ENCODE measurements at regions not wholly inside any gene's neighbourhood (a gene's known extent, or its start where the extent isn't known, plus 50 kb on each side); places are given as distances from the start of the nearest gene placed in this dataset.

- DNase-seq (ENCODE audit: low spot score): no peak
Observed at GRCh38 chr3:178260887-178261565, 275.2 kb upstream of the KCNMB2 start.

DNA sequence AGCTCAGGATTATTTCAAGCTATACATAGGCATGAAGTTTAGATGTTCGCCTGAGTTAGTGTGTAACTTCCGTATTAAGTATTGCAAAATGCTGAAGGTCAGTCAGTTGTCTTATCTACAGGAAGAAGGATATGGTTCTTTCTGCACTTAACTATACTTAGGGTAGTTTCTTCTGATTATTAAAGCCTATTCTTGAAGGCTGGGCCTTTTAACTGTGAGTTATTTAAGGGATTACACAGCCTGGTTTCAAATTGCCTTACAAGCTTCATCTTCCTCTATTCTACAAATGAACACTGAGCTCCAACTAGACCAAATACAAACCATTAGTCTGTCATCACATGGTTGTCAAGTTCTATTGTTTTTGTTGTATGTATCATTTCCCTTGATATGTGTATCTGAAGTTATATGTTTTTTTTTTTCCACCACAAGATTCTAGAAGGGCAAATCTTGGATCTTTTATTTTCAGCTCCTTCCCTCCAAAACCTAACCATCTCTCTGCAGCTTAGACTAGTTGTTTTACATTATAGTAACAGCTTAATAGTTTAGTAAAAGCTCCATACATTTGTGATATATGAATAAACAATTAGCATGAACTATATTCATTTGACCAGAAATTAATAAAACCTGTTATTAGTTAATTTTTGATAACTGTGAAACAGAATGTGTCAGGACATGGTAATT lies 272.9 kb upstream of the KCNMB2 start:
- no peak for DNase-seq (ENCODE audit: low spot score)

- no peak for DNase-seq (ENCODE audit: low spot score)
Observed at GRCh38 chr3:178267158-178267844, 268.9 kb upstream of the KCNMB2 start.

DNA sequence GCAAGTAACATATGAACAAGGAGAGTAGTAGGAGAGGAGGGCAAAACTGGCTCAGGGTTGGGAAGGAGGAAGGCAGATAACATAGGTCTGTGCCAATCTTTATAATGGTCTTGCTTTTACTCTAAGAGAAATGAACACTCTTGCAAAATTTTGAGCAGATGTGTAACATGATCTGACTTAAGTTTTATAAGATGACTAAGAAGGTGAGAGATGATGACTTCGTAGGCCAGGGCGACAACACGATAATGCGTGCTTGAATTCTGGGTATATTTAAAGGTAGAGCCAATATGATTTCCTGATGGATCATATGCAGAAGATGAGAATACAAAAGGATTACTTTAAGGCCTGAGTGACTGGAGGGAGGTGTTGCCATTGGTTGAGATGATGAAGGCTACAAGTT lies 265.4 kb upstream of the KCNMB2 start:
- DNase-seq (ENCODE audit: low spot score): no peak

GRCh38 chr3:178271740-178272387 lies 264.4 kb upstream of the KCNMB2 start:
- no peak for DNase-seq (ENCODE audit: low spot score)

DNA sequence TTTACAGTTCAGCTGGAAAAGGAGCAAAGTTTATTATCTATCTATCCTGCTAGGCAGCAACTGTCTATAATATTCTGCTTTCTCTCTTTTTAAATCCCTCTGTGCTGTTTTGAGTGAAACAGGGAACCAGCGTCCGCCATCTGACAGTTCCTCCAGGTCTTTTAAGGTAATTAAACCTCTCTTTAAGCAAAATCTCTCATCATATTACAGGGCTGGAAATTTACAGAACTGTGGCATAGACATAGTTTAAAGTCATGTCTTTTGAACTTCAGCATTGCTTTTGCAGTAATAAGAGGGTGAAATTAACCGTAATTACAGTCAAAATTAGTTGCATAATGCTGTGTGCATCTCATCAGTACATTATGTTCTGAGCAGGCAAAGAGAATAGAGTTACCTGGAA lies 263.4 kb upstream of the KCNMB2 start:
- DNase-seq (ENCODE audit: low spot score): no peak

- no peak for DNase-seq (ENCODE audit: low spot score)
Observed at GRCh38 chr3:178274711-178275110, 261.5 kb upstream of the KCNMB2 start.

DNA sequence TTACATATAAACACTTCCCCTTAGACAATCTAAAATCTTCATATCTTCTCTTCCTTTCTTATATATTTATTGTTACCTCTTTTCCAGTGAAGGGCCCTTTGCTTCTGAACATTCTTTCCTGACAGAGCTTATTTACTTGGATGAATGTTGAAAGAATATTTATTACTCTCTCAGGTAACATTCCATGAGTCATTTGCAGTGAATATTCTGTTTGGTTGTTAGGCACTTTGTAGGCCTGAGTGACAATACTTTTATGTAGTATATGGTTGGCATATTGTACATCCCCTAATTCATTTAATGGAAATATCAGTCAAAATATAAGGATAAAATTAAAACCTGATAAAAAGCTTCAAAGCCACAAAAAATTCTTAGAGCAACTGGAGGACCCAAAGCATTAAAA lies 260.9 kb upstream of the KCNMB2 start:
- no peak for DNase-seq (ENCODE audit: low spot score)

- DNase-seq (ENCODE audit: low spot score): no peak
Observed at GRCh38 chr3:178275793-178276192, 260.4 kb upstream of the KCNMB2 start.

DNA sequence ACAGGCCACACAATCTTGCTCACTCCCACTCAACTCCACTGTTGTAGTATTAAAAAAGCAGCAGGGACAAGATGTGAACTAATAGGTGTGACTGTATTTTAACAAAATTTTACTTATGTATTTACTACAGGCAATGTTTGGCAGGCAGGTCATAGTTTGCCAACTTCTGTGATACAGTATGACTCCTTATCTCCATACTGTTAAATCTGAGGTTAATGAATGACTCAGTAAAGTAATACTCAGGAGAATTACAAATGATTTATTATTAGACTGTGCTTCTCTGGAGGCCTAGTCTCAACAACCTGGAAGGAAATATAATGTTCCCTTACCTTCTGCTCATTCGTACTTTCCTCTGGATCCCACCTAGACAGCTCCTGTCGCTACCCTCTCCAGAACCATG lies 258.6 kb upstream of the KCNMB2 start:
- no peak for DNase-seq (ENCODE audit: low spot score)

DNA sequence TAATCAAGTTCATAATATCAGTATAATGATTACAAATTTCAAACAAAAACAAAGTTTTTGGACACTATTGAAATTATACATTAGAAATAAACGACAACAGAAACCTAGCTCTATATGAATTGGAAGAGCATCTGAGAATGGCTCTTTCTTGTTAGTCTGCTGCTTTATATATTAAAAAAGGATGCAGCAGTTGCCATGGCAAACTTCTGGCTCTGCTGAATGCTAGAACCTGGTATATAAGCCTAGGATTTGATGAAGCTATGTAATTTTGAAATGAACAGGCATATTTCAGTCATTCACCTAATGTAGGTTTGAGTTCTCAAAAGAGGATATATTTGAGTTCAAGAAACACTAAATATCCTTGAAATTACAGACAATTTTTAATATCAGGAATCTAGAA lies 252.7 kb upstream of the KCNMB2 start:
- DNase-seq (ENCODE audit: low spot score): no peak

DNA sequence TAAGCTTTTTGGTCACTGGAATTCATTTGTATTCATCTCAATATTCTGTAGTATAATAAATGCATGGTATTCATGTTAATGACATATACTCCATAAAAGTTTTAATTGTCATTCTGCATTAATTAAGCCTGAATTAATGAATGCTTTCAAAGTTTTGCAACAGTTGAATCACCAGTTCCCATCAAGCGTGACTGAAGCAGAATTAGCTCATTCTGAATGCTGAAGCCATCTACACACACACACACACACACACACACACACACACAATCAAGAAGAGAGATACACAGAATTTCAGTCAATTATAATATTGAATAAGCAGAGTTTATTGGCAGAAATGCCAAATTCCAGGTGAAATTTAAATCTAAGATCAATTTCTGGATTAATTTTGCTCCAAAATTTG lies 252.1 kb upstream of the KCNMB2 start:
- no peak for DNase-seq (ENCODE audit: low spot score)

DNA sequence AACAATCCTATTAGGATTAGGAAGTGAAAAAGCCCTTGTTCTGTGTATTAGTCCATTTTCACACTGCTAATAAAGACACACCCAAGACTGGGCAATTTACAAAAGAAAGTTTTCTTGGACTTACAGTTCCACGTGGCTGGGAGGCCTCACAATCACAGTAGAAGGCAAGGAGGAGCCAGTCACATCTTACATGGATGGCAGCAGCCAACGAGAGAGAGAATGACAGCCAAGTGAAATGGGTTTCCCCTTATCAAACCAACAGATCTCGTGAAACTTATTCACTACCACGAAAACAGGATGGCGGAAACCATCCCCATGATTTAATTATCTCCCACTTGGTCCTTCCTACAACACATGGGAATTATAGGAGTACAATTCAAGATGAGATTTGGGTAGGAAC lies 248.2 kb upstream of the KCNMB2 start:
- no peak for DNase-seq (ENCODE audit: low spot score)

- no peak for DNase-seq (ENCODE audit: low spot score)
Observed at GRCh38 chr3:178289544-178290160, 246.6 kb upstream of the KCNMB2 start.

DNA sequence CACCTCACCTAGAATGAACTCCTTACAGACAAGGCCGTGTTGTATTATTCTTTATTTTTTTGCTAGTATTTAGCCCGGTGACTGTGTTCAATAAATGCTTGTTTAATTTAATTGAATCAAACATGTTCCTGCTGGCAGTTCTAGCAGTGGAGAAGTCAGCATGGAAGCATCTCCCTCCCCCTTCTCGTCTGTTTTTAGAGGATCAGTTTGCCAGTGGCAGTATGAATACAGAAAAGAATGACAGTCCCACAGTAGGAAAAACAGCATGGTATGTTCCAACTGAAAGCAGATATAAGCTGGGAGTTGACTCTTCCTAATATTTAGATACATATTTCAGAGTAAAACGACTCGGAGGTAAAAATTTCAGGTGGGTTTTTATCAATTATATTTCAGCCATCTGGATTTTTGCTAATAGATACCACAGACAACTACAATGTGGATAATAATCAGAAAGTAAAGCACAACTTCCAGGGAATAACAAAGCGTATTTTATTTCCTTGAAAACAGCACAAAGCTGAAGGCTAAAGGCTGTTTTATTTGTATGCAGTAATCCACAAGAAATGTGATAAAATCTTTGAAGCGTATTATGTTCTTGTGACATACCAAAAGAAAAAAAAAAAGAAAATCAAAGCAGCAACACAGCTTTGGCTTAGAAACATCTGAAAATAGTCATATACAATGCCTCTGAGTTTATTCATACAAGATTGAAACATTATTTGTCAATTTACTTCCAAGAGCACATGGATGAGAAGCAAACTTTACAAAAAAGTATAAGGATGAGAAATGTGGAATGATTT lies 244.5 kb upstream of the KCNMB2 start:
- no peak for DNase-seq (ENCODE audit: low spot score)

DNA sequence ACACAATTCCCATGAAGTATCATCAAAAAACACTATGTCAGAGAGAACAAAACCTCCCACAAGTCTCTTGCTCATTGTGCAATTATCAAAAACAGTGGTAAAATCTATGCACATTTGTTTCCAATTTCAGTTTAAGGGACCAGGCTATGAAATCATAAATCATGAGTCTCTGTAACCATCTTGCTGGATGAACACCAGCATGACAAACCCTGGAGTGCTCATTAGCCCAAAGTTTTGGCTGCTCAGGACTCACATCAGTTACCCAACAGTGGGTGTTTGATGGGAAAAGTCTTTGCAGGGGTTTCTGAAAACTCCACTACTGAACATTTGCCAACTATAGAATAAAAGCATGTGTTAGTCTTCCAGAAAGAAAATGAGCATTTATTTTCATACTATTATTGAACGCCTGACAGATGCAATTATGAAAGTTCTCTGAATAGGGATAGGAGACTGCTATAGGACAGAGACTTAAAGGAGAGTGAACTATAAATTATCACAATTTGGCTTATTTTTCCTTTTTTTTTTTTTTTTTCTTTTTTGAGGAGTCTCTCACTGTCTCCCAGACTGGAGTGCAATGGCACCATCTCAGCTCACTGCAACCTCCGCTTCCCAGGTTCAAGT lies 240.8 kb upstream of the KCNMB2 start:
- no peak for DNase-seq (ENCODE audit: low spot score)

DNA sequence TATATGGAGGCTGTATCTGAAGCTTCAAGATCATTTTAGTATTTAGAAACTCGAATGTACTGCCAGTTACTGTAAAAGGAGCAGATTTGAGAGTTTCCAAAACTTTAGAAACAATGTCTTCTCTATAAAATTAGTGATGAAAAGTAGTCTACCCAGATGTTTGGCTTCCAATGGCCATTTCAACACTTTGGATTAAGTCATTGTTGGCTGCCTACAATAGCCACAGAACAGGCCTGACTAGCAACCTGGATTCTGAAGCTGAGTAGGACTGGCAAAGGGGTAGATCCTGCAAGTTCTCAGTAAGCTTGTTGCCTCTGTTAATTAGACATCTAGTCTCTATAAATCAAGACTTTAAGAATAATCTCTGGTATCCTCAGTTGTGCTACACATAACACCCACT lies 239.0 kb upstream of the KCNMB2 start:
- no peak for DNase-seq (ENCODE audit: low spot score)

DNA sequence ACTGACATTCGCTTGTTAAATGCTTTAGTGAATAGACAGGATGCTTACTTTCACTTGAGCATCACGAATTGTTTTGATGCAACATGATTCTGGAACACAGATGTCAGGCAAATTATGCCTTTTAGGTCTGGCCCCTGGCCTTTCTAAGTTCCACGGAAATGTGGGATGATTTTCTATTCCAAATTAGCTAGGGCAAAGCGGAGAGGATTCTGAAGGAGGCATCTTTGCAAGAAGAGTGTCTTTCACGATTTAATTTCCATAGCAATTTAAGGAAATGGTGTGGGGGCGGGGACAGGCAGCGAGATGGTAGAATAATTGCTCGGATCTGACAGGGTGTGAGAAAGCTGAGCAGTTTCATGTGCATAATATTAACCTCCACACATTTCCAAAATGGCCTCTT lies 238.5 kb upstream of the KCNMB2 start:
- DNase-seq (ENCODE audit: low spot score): no peak

- DNase-seq (ENCODE audit: low spot score): no peak
Observed at GRCh38 chr3:178300441-178300959, 235.7 kb upstream of the KCNMB2 start.

GRCh38 chr3:178302966-178303930 lies 233.0 kb upstream of the KCNMB2 start:
- no peak for DNase-seq (ENCODE audit: low spot score)

Measured in NAMALWA (cell line).